BE2C (cell line): ENCODE measurements at regions not wholly inside any gene's neighbourhood (a gene's known extent, or its start where the extent isn't known, plus 50 kb on each side); places are given as distances from the start of the nearest gene placed in this dataset.

Source experiments
- DNase-seq: peaks from one replicate; pipeline ENCODE4 v3.0.0-alpha.2; 2020
- H3K27me3 ChIP-seq: fragments of 250-450 bp; sonication (Bioruptor Pico); 2 replicates; pipeline ENCODE4 v1.5.1; 2020; ENCODE audit warnings: mild to moderate bottlenecking
- H3K36me3 ChIP-seq: fragments of 250-450 bp; sonication (Bioruptor Pico); 2 replicates; pipeline ENCODE4 v1.5.1; 2020; ENCODE audit warnings: mild to moderate bottlenecking
- H3K4me1 ChIP-seq: fragments of 250-450 bp; sonication (Bioruptor Pico); 2 replicates; pipeline ENCODE4 v1.5.1; 2020
- H3K4me3 ChIP-seq: 2 replicates; pipeline ENCODE4 v1.5.1; 2011; ENCODE audit warnings: low read depth, low read length
- H3K9me3 ChIP-seq: fragments of 250-450 bp; sonication (Bioruptor Pico); 2 replicates; pipeline ENCODE4 v1.5.1; 2020
- CTCF ChIP-seq: IDR thresholded peaks from 2 replicates; pipeline ENCODE4 v1.5.1; 2012; ENCODE audit warnings: mild to moderate bottlenecking, low read depth, low read length

GRCh38 chr5:174329738-174330137, 284.2 kb downstream of the NSG2 start:
- peak; percentile 63 for DNase-seq
- H3K4me3 ChIP-seq = no peak overlapping the region
- 0 out of 2 replicates have a peak, but pooled peaks have one; percentile 24 for TF ChIP-seq CTCF
- no peaks in the 10 kb centered on the region for H3K27me3 ChIP-seq
- no peaks in the 10 kb centered on the region for H3K36me3 ChIP-seq
- peaks cover 24% of the 10 kb centered on the region for H3K4me1 ChIP-seq
- no peaks in the 10 kb centered on the region for H3K9me3 ChIP-seq

GRCh38 chr5:174335682-174336364, 290.3 kb downstream of the NSG2 start:
- H3K27me3 ChIP-seq = no peaks in the 10 kb centered on the region
- no peaks in the 10 kb centered on the region for H3K36me3 ChIP-seq
- DNase-seq = no peak
- H3K9me3 ChIP-seq = no peaks in the 10 kb centered on the region
- H3K4me1 ChIP-seq = peaks cover 6% of the 10 kb centered on the region
- TF ChIP-seq CTCF = no peak
- no peak overlapping the region for H3K4me3 ChIP-seq

- Histone ChIP-seq H3K4me1 (peaks cover 6% of the 10 kb centered on the region), H3K36me3 (no peaks in the 10 kb centered on the region), H3K9me3 (no peaks in the 10 kb centered on the region), H3K4me3 (no peak overlapping the region), H3K27me3 (no peaks in the 10 kb centered on the region)
- DNase-seq = no peak
- no peak for TF ChIP-seq CTCF
Measured at GRCh38 chr5:174336479-174336878, 291.0 kb downstream of the NSG2 start.

DNA sequence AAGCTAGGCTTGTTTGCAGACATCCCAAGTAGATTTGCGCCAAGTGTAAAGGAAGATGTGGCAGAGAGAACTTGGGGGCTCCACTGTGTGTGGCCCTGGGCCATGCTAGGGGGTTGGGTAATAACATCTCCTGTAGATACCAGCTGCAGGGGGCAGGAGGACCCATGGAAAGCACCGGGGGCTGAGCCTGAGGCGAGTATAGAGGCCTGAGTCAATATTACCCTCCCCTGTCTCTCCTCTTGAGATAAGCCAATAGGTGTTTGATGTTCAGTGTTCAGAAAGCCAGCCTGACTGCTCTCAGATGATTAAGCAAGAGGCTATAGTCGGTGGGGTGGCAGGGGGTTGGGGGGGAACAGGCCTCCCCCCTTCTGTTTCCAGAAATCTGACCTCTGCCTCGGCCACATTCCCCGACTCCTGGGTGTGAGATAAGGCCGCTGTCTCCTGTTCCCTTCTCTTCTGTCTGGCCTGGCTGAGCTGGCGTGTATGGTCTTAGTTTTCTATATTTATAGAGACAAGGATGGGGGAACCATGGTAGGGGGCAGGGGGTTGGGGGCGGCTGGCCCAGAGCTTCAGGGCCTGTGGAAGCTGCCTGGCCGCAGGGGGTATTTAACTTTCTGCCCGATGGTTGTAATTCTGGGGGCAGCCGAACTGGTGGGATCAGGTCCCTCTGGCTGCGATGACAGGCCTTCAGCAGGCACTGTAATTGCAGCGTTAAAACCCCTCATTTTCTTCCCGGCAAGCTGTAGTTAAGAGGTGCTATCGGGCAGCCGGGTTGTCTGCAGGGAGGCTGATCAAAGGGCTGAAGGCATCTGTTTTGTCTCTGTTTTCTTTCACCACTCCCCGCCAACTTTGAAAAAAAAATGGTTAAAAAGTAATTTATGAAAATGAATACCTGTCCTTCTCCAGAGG, 292.0 kb downstream of the NSG2 start:
- H3K27me3 ChIP-seq = no peaks in the 10 kb centered on the region
- H3K9me3 ChIP-seq = no peaks in the 10 kb centered on the region
- TF ChIP-seq CTCF = no peak
- H3K4me3 ChIP-seq = peak overlapping the region; percentile 44
- H3K36me3 ChIP-seq = no peaks in the 10 kb centered on the region
- DNase-seq = peak; percentile 73
- H3K4me1 ChIP-seq = peaks cover 6% of the 10 kb centered on the region

- no peaks in the 10 kb centered on the region for H3K27me3 ChIP-seq
- peaks cover 6% of the 10 kb centered on the region for H3K4me1 ChIP-seq
- no peaks in the 10 kb centered on the region for H3K36me3 ChIP-seq
- no peak for TF ChIP-seq CTCF
- H3K9me3 ChIP-seq = no peaks in the 10 kb centered on the region
- peak overlapping the region; percentile 44 for H3K4me3 ChIP-seq
- DNase-seq = peak; percentile 90
Measured at GRCh38 chr5:174338185-174339010, 292.9 kb downstream of the NSG2 start.
